HG02588 (cell line): ENCODE measurements at regions not wholly inside any gene's neighbourhood (a gene's known extent, or its start where the extent isn't known, plus 50 kb on each side); places are given as distances from the start of the nearest gene placed in this dataset.
"Not testable (repeated sequence)": the region's sequence is repeated elsewhere in the genome, so short reads cannot be mapped to it uniquely, and the experiment has no call there.

Experiments used
- ATAC-seq: cut with Tn5 transposase; IDR thresholded peaks from one replicate; pipeline ENCODE4 v1.9.1; 2021; ENCODE audit warnings: mild to moderate bottlenecking, moderate library complexity; ENCODE audit not compliant: unreplicated experiment

GRCh38 chr1:98157524-98158313, 236.9 kb upstream of the DPYD start:
- no peak for ATAC-seq

DNA sequence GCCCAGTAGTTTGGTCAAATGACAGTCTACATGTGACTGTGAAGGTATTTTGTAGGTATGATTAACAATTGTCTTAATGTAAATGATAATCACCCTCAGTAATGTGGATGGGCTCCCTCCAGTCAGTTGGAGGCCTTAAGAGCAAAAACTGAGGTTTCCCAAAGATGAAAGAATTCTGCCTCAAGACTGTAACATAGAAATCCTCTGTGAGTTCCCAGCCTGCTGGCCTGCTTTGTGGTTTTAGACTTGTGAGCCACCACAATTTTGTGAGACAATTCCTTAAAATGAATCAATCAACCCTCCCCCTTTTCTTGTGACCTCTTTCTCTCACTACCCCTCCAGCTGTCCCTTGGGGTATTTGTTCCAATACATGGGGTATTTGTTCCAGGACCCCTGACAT, 226.4 kb upstream of the DPYD start:
- no peak for ATAC-seq

DNA sequence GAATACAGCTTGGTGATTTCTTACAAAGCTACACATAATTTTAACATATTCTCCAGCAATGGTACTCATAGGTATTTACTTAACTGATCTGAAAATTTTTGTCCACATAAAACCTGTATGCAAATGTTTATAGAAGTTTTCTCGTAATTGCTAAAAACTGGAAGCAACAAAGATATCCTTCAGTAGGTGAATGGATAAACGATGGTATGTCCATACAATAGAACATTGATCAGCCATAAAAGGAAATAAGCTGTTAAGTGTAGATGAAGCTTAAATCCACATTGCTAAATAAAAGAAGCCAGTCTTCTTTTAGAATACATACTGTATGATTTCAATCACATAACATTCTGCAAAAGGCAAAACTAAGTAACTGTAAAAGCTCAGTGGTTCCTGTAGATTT, 224.8 kb upstream of the DPYD start:
- ATAC-seq = no peak

GRCh38 chr1:98143403-98143802, 222.6 kb upstream of the DPYD start:
- peak; percentile 50 for ATAC-seq

- no peak for ATAC-seq
Observed at GRCh38 chr1:98133131-98133530, 212.3 kb upstream of the DPYD start.

DNA sequence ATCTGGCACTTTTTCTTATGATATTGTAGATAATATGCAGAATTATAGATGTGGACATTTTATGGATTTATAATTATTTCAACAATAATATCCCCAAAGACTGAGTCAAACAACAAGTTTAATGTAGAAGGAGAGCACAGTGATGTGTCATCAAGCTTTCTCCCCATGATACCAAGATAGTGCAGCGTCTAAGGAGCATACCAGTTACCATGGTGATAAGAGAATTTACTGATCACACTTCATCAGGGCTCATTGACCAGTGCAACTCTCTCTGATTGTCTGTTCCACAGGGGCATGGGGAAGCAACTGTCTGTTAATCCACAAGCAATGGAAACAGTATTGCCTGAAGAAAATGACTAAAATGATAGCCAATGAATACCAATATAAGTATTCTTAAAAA, 209.6 kb upstream of the DPYD start:
- no peak for ATAC-seq

GRCh38 chr1:98129491-98129890, 208.7 kb upstream of the DPYD start:
- no peak for ATAC-seq

GRCh38 chr1:98126740-98127139, 205.9 kb upstream of the DPYD start:
- no peak for ATAC-seq

DNA sequence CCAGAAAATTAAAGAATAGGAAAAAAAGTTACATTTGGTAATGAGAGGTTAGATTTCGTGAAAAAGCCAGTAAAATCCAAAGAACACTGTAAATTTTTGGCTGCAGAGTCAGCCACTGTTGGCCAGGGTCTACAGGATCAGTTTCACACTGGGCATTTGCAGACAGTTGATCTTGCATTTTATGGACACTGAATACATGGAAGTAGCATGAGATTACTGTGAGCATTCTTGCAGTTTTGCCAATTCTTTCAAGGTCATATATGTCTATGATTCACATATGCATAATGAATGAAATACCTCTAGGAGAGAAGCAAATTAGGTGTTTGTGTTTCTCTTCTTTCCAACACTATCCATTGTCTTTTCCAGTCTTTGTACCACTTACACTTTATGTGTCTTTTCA, 200.8 kb upstream of the DPYD start:
- ATAC-seq = no peak

DNA sequence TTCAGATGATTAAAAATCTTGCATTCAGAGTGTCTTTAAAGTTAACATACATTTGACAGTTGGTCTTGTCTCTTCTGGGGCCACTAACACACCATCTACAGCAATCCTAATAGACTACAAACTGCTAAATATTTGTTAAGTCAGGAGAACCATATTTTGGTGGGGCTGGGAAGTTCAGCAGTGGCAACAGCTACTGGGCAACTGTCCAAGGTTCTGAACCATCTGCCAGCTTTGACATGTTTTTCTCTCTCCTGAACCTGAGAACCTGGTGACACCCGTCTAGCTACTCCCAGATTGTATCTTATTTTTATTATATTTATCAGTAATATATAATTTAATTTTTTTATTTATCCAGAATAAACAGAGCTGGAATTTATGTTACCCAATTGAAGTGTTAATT, 199.0 kb upstream of the DPYD start:
- ATAC-seq = no peak

DNA sequence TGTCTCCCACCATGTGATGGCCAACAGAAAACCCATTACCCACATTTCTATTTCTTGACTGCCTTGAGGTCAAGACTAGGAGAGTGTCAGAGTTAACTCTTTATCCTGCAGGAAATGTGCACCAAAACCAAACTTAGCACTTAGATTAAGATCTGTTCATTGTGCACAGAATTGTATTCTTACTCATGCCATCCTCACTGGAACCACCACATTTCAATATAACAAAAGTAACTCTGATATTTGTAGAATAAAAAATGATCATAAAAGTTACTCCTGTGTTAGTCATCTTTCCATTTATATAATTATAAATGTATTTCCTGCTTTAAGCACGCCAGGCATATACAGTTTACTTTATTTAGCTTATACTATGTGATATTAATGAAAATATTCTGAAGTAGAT, 193.0 kb upstream of the DPYD start:
- ATAC-seq = no peak

DNA sequence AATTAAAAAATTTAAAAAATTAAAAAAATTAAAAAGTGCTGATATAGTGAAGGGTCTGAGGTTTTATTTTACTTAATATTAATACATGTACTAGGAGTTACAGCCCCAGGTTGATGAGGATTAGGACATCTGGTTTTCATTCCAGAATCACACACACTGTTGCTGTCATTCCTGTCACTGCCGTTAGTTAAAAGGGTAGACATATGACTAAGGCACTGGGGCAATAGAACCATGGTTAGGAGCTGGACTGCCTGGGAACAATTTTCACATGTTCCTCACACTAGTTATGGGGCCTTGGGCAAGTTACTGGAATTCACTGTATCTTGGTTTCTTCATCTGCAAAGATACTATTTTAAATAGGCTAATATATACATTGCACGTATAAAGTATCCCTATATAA, 191.8 kb upstream of the DPYD start:
- ATAC-seq = no peak

- no peak for ATAC-seq
Observed at GRCh38 chr1:98110674-98111073, 189.8 kb upstream of the DPYD start.

DNA sequence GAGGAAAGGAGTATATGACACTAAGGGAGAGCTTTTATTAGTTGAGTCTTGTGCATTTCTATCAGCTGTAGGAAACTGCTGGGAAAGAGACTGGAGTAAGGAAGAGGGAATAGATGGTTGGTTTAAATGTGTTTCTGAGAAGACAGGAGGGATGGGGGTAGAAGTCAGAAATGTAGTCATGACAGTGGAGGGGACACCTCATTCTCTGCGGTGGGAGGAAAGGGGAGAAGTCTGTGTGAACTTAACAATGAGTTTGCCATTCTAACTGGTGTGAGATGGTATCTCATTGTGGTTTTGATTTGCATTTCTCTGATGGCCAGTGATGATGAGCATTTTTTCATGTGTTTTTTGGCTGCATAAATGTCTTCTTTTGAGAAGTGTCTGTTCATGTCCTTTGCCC, 187.5 kb upstream of the DPYD start:
- not testable (repeated sequence) for ATAC-seq

DNA sequence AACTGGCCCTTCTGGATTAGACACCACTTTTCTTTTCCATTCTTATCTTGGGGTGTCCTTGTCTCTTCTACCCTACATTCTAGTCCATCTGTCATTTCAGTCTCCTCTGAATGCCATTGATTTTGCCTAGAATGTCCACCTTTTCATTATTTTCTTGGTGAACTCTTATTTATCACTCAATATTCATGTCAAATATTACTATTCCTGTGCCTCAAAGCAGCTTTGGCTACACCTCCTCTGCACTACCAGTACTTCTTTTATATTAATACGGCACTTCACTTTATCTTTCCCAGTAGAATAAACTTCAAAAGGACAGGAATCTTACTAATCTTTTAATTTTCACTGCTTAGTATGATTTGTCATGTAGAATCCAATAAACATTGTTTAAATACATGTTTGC, 186.4 kb upstream of the DPYD start:
- no peak for ATAC-seq

DNA sequence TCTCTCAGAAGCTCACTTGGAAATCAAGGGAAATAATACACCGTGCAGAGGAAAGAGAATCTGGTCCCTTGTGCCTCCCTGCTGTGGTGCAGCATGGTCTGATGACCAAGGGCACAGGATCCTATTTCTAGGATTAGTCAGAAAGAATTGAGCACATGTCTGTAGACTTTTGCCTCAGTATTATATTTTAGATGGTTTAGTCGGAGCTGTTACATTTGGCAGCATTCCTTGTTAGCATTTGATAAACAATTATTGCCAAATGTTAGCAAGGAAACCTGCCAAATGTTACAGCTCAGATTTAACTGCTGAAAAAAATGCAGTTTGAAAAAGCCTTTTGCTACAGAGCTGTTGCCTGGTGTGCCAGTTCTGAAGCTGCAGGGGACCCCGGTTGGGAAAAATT, 183.5 kb upstream of the DPYD start:
- ATAC-seq = no peak

DNA sequence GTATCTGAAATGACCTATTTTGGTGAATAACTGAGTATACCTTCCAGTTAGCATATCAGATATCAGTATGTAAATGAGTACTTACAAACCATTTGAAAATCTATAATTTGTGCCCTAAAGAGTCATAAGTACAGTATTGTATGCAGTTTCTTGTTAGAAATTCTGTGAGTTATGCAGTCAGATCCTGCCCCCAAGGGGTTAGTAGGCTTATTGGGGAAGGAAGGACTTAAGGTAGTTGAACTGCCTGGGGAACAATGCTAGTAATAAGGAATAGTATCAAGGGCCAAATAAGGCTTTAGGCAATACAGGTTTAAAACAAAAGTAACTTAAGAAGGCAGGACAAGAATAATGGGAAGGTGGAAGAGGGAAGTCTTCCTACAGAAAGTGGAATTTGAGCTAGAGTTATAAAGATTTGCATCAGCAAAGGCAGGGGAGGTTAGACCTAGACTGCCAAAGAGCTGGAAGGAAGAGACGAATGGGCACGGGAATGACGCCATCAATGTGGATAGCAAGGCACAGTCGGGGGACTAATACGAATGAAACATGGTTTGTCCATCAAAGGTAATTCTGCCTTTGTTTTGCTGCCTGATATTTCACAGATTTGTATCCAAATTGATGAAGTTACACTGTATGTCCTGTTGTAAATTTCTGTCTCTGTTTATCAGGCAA, 182.9 kb upstream of the DPYD start:
- no peak for ATAC-seq

DNA sequence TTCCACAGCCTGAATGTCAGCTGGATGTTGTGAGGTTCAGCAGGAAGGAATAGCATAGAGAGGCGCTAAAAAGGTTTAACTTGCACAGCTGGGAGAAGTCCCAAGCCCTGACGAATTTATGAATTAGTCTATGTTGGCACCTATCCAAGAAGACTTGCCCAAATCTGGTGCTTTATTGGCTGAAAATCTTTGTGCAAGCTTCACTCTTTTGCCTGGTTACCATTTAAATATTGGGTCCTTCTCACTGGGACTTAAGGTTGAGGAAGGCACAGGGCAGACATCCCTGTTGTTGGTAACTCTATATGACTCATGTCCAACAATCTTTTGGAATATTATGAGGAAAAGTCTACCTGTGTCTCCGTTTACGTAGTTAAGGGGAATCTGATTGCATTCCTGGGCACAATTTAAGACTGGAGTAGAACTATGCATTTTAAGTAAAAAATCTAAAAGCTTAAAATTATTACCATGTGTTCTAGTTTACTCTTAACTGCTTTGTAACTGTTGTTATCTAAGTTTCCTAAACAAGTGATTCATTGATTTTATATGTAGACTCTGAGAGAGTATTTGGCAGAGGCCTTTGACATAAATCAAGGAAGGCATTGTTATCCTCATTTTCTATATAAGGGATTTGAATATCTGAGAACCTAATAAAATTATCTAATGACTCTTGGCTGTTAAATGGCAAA, 181.7 kb upstream of the DPYD start:
- ATAC-seq = no peak

- no peak for ATAC-seq
Observed at GRCh38 chr1:98101364-98101763, 180.5 kb upstream of the DPYD start.

DNA sequence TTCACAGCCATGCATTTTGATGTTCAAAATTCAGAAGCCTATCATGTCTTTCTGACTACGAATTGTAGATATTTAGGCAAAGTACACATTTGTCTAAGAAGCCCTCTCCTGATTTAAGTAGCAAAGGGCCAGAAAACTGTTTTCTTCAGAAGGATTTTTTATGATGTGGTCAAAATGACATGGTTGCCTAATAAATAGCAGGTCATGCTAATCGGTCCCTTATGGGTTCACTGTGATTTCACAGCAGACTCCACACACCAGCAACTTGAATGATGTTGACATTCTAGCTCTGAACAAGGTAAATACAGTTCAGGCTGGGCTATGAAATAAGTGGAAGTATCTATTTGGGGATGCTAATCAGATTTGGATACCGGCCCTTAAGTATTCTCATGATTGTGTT, 178.7 kb upstream of the DPYD start:
- no peak for ATAC-seq

DNA sequence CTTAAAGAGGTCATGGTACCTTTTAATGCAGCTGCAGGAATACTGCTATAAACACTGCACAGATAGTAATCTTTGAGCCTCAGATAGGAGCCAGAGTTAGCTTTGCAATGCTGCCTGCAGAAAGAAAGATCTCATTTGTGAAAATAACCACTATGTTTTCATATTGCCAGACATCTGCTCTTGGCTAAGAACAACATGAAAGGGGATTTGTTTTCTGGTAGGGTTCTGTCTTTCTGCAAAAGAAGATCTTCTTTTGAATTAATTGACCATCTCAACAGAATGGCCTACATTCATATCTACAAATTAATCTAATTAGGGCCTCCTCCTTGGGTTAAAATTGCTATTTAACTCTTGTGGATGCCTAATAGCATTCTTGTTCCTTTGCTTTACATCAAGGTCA, 177.6 kb upstream of the DPYD start:
- no peak for ATAC-seq

DNA sequence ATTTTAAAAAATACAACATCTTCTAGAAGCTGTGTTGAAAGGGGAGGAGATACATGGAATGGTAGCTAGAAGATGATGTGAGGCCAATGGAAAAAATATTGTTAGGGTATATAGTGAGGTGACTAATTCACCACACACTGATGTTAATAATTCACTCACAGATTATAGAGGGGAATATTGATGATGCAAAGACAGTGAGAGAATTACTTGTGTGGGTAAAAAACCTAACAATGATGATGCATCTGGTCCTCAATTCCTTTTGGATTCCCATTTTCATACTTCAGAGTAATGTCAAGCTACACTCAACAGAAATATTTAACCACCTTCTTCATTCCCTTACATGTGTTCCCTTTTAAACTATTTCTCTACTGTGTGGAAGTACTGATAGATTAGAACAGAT, 169.5 kb upstream of the DPYD start:
- ATAC-seq = no peak
